Endothelial cell of umbilical vein (primary cell): ENCODE measurements at regions not wholly inside any gene's neighbourhood (a gene's known extent, or its start where the extent isn't known, plus 50 kb on each side); places are given as distances from the start of the nearest gene placed in this dataset.

Source experiments
- BruUV-seq: library from RNA; stranded (reverse); fragments of 400-500 nt; replicated peaks from 2 replicates; lab custom pipeline; 2021; lab: Mats Ljungman, UMichigan
- CTCF ChIA-PET: fragments of 300-600, 350-600 bp; sonication (Branson Sonifier 250); formaldehyde crosslinking; loops from one replicate; lab custom pipeline; 2021; ENCODE audit warnings: antibody characterized with exemption, inconsistent platforms; lab: Charles Lee
- POLR2A ChIA-PET: fragments of 300-600, 350-600 bp; sonication (Branson Sonifier 250); formaldehyde crosslinking; loops from one replicate; lab custom pipeline; 2021; ENCODE audit warnings: antibody characterized with exemption, inconsistent platforms; lab: Charles Lee
- DNase-seq: peaks from one replicate; pipeline ENCODE4 v3.0.0-alpha.2; 2011; ENCODE audit warnings: low read depth, low spot score
- FAIRE-seq: peaks from 2 replicates; lab custom pipeline; 2011; peaks lifted over from hg19 to GRCh38; lab: Jason Lieb, UNC
- H2AFZ ChIP-seq: 2 replicates; pipeline ENCODE4 v1.6.0; 2012; ENCODE audit warnings: low read depth, low read length, control low read depth, inconsistent platforms
- H3K27ac ChIP-seq: 2 replicates; pipeline ENCODE4 v1.5.1; 2011; ENCODE audit warnings: low read depth, mild to moderate bottlenecking, control low read depth, low read length, moderate library complexity; ENCODE audit not compliant: insufficient read depth
- H3K27me3 ChIP-seq, 2 experiments: 2 replicates each; pipeline versions ENCODE4 v1.6.0 to v1.6.1; 2011; ENCODE audit warnings: low read length in 2 of 2, mixed read lengths in 1 of 2; ENCODE audit not compliant: control insufficient read depth in 2 of 2, insufficient read depth in 2 of 2
- H3K36me3 ChIP-seq, 2 experiments: 2 replicates in 1 of 2; 3 replicates in 1 of 2; pipeline ENCODE4 v1.5.1; 2011; ENCODE audit warnings: low read length in 2 of 2, mild to moderate bottlenecking in 1 of 2, moderate library complexity in 1 of 2; ENCODE audit not compliant: control insufficient read depth in 2 of 2, insufficient read depth in 2 of 2; ENCODE audit errors: extremely low read depth in 1 of 2
- H3K4me1 ChIP-seq: 3 replicates; pipeline ENCODE4 v1.5.1; 2011; ENCODE audit warnings: mild to moderate bottlenecking, low read length; ENCODE audit not compliant: control insufficient read depth, insufficient read depth; ENCODE audit errors: extremely low read depth
- H3K4me2 ChIP-seq: 2 replicates; pipeline ENCODE4 v1.6.1; 2011; ENCODE audit warnings: low read length, control low read depth, mixed read lengths; ENCODE audit not compliant: insufficient read depth
- H3K4me3 ChIP-seq, 3 experiments: fragments of 200-600 bp in 1 of 3; sonication (generic), shearing (Covaris generic) in 1 of 3; replicated peaks in 1 of 3; 2 replicates each; pipeline ENCODE4 v1.5.1; 2011 to 2016; ENCODE audit warnings: control low read depth in 3 of 3, low read length in 3 of 3, mild to moderate bottlenecking in 2 of 3, inconsistent platforms in 1 of 3, low read depth in 1 of 3, moderate library complexity in 1 of 3; ENCODE audit not compliant: insufficient read depth in 1 of 3
- H3K79me2 ChIP-seq: 2 replicates; pipeline ENCODE4 v1.6.0; 2012; ENCODE audit warnings: low read length, inconsistent platforms; ENCODE audit not compliant: control insufficient read depth, insufficient read depth
- H3K9ac ChIP-seq: replicated peaks from 2 replicates; pipeline ENCODE3; 2011; ENCODE audit warnings: low read length, control low read depth; ENCODE audit not compliant: insufficient read depth; ENCODE audit errors: extremely low read depth
- H3K9me1 ChIP-seq: replicated peaks from 3 replicates; pipeline ENCODE4 v1.6.0; 2011; ENCODE audit warnings: mild to moderate bottlenecking, low read length; ENCODE audit not compliant: control insufficient read depth, insufficient read depth; ENCODE audit errors: extremely low read depth
- H3K9me3 ChIP-seq: replicated peaks from 2 replicates; pipeline ENCODE4 v1.5.1; 2012; ENCODE audit warnings: low read length, inconsistent platforms; ENCODE audit not compliant: control insufficient read depth, insufficient read depth
- H4K20me1 ChIP-seq: replicated peaks from 2 replicates; pipeline ENCODE3; 2011; ENCODE audit warnings: mild to moderate bottlenecking, low read length; ENCODE audit not compliant: control insufficient read depth, insufficient read depth; ENCODE audit errors: extremely low read depth
- CTCF ChIP-seq, 2 donors: IDR thresholded peaks; 1 replicate in 1 of 2; 2 replicates in 1 of 2; pipeline ENCODE4 v1.5.1; 2011; ENCODE audit warnings: low read length in 2 of 2, mild to moderate bottlenecking in 2 of 2, moderate library complexity in 2 of 2, control low read depth in 1 of 2, inconsistent platforms in 1 of 2, low read depth in 1 of 2; ENCODE audit not compliant: insufficient read depth in 1 of 2; ENCODE audit errors: extremely low read depth in 1 of 2
- EZH2 ChIP-seq: IDR thresholded peaks from 2 replicates; pipeline ENCODE4 v1.6.1; 2012; ENCODE audit warnings: borderline replicate concordance, low read depth, mild to moderate bottlenecking, moderate library complexity, low read length, inconsistent platforms; ENCODE audit not compliant: severe bottlenecking
- FOS ChIP-seq: IDR thresholded peaks from 2 replicates; pipeline ENCODE4 v1.6.1; 2011; ENCODE audit warnings: mild to moderate bottlenecking, low read length, moderate library complexity, borderline replicate concordance; ENCODE audit not compliant: insufficient read depth
- GATA2 ChIP-seq: IDR thresholded peaks from 2 replicates; pipeline ENCODE4 v1.7.0; 2011; ENCODE audit warnings: low read depth, mild to moderate bottlenecking, moderate library complexity, mixed read lengths, low read length; ENCODE audit not compliant: insufficient read length, insufficient read depth
- JUN ChIP-seq: IDR thresholded peaks from 2 replicates; pipeline ENCODE4 v1.6.1; 2011; ENCODE audit warnings: borderline replicate concordance, low read depth; ENCODE audit not compliant: insufficient read length, insufficient read depth
- MAX ChIP-seq: IDR thresholded peaks from 2 replicates; pipeline ENCODE4 v1.6.1; 2011; ENCODE audit not compliant: insufficient read depth, insufficient read length
- MYC ChIP-seq: IDR thresholded peaks from one replicate; pipeline ENCODE4 v1.6.1; 2011; ENCODE audit warnings: mild to moderate bottlenecking, low read depth, low read length
- POLR2A ChIP-seq: IDR thresholded peaks from 2 replicates; pipeline ENCODE4 v1.6.1; 2012; ENCODE audit warnings: low read depth, mild to moderate bottlenecking, control low read depth, low read length
- POLR2AphosphoS5 ChIP-seq: IDR thresholded peaks from 2 replicates; pipeline ENCODE4 v1.6.1; 2012; ENCODE audit warnings: low read depth, mild to moderate bottlenecking, control low read depth, low read length, moderate library complexity; ENCODE audit not compliant: insufficient read depth
- dilution Hi-C: fragments of 300-500 bp; cut with MboI; formaldehyde crosslinking; loops from one replicate; pipeline ENCODE4 v1.15.0; 2019; ENCODE audit warnings: low sequenced_read_pairs; ENCODE audit not compliant: extremely low pct_ligation_motif_present
- intact Hi-C: fragments of 100-400 bp; cut with micrococcal nuclease; formaldehyde crosslinking; loops from one replicate; pipeline ENCODE4 v1.10.0; 2022

- no peak for DNase-seq
- H3K9ac ChIP-seq: no peak overlapping the region
- no peaks in the 10 kb centered on the region for H3K36me3 ChIP-seq
- H2AFZ ChIP-seq: no peak overlapping the region
- intact Hi-C loops (no loop called here), dilution Hi-C loops (no loop called here)
- no peaks in the 10 kb centered on the region for H3K9me1 ChIP-seq
- ChIA-PET CTCF (no interaction called here), POLR2A (no interaction called here)
- no peaks in the 10 kb centered on the region for H3K79me2 ChIP-seq
- H3K4me3 ChIP-seq: no peak overlapping the region
- no peaks in the 10 kb centered on the region for H3K9me3 ChIP-seq
- FAIRE-seq: no peak
- no peaks in the 10 kb centered on the region for H4K20me1 ChIP-seq
- no peaks in the 10 kb centered on the region for H3K4me1 ChIP-seq
- H3K27ac ChIP-seq: no peak overlapping the region
- no TSS peak for BruUV-seq
- peaks cover 0 to 2% of the 10 kb centered on the region in 2 experiments for H3K27me3 ChIP-seq
- TF ChIP-seq MAX (no peak), CTCF (IDR thresholded peaks at IDR 0.05; ENCODE audit: extremely low read depth in 1 of 2, insufficient read depth in 1 of 2, low read depth in 1 of 2, low read length in 2 of 2) (no peak), MYC (no peak), FOS (no peak), POLR2AphosphoS5 (no peak), JUN (no peak), EZH2 (no peak), POLR2A (no peak), GATA2 (no peak)
- H3K4me2 ChIP-seq: no peak overlapping the region
Observed at GRCh38 chr4:148914734-148915133, 472.5 kb upstream of the NR3C2 start.
